ENCODE measurements at regions not wholly inside any gene's neighbourhood (a gene's known extent, or its start where the extent isn't known, plus 50 kb on each side); places are given as distances from the start of the nearest gene placed in this dataset.

GRCh38 chr4:132238697-132239096 lies 910.4 kb upstream of the PCDH10 start:
- Histone ChIP-seq H3T11ph (ENCODE audit: low read length) (no peak overlapping the region), H2BK120ac (ENCODE audit: low read depth, low read length, poor library complexity, severe bottlenecking) (no peak overlapping the region), H3K23me2 (ENCODE audit: insufficient read length, low read depth, low read length, poor library complexity, severe bottlenecking) (no peaks in the 10 kb centered on the region), H3K14ac (ENCODE audit: insufficient read depth, low read length) (no peak overlapping the region), H3K27ac (ENCODE audit: insufficient read length, low read depth, low read length) (no peak overlapping the region), H4K20me1 (ENCODE audit: control insufficient read depth, insufficient read depth, insufficient read length) (no peaks in the 10 kb centered on the region), H4K5ac (ENCODE audit: insufficient read length, low read depth, low read length) (no peak overlapping the region), H3K27me3 (ENCODE audit: insufficient read depth, low read length) (no peaks in the 10 kb centered on the region), H3K4me2 (ENCODE audit: insufficient read depth, insufficient read length, low read length) (no peak overlapping the region), H3K79me2 (ENCODE audit: insufficient read depth, low read length) (no peaks in the 10 kb centered on the region), H3K9me3 (ENCODE audit: control insufficient read depth, low read depth, low read length) (no peaks in the 10 kb centered on the region), H2AK5ac (ENCODE audit: insufficient read length, low read length) (no peak overlapping the region), H3K23ac (ENCODE audit: insufficient read length, low read depth, low read length) (no peak overlapping the region), H3K9ac (ENCODE audit: extremely low read depth, insufficient read length, low read length) (no peak overlapping the region), H3K56ac (ENCODE audit: insufficient read length, low read depth, low read length) (no peak overlapping the region), H4K8ac (replicated peaks; ENCODE audit: insufficient read length, low read depth, low read length) (no peak overlapping the region), H3K4me1 (ENCODE audit: insufficient read depth, low read length) (no peaks in the 10 kb centered on the region), H4K91ac (ENCODE audit: insufficient read length, low read depth, low read length) (no peak overlapping the region), H2BK5ac (ENCODE audit: insufficient read length, low read length) (no peak overlapping the region), H2BK12ac (ENCODE audit: insufficient read length, low read depth, low read length) (no peak overlapping the region), H2BK20ac (ENCODE audit: low read depth, low read length, poor library complexity, severe bottlenecking) (no peak overlapping the region), H3K4ac (ENCODE audit: low read depth, low read length) (no peak overlapping the region), H2BK15ac (ENCODE audit: low read depth, low read length) (no peak overlapping the region), H2AFZ (ENCODE audit: low read length) (no peak overlapping the region), H3K79me1 (ENCODE audit: insufficient read depth, low read depth, low read length, poor library complexity, severe bottlenecking) (no peaks in the 10 kb centered on the region), H3K18ac (ENCODE audit: insufficient read length, low read depth, low read length) (no peak overlapping the region)
- no CpG with 5 or more reads among the region's 1 CpG for whole genome bisulfite sequencing (ENCODE audit: extremely low coverage, insufficient read length, low lambda C conversion rate)
- H3K9me3 Mint-ChIP-seq = peaks cover 0 to 5% of the 10 kb centered on the region in 2 experiments; a peak in 3 of 5 replicates
- H3K4me3 Mint-ChIP-seq = no peak overlapping the region
- peak overlapping the region in 2 of 3 experiments; percentile 25 to 30; a peak in 2 of 7 replicates for H3K27ac Mint-ChIP-seq
- H3K36me3 Mint-ChIP-seq (ENCODE audit: insufficient read depth in 1 of 3, low read depth in 3 of 3) = peaks cover 0 to 20% (median 3%) of the 10 kb centered on the region in 3 experiments; a peak in 5 of 7 replicates
- no peaks in the 10 kb centered on the region for H3K4me1 Mint-ChIP-seq
- DNase-seq = no peak
- TF ChIP-seq CTCF (conservative IDR thresholded peaks at IDR 0.05) = no peak
- no peaks in the 10 kb centered on the region for H3K27me3 Mint-ChIP-seq (ENCODE audit: low read depth)
